ENCODE measurements at regions not wholly inside any gene's neighbourhood (a gene's known extent, or its start where the extent isn't known, plus 50 kb on each side); places are given as distances from the start of the nearest gene placed in this dataset.

GRCh38 chr5:96087939-96088338 is 126.3 kb upstream of the ELL2 start:
- TF ChIP-seq CTCF (conservative IDR thresholded peaks at IDR 0.05) = no peak
- TF ChIP-seq ZFX (IDR thresholded peaks at IDR 0.05) = no peak

All from C4-2B (cell line).